ENCODE measurements at regions not wholly inside any gene's neighbourhood (a gene's known extent, or its start where the extent isn't known, plus 50 kb on each side); places are given as distances from the start of the nearest gene placed in this dataset.

- TF ChIP-seq CTCF (conservative IDR thresholded peaks at IDR 0.05; ENCODE audit: low read length) (no peak), EZH2phosphoT487 (IDR thresholded peaks at IDR 0.05; ENCODE audit: borderline replicate concordance) (no peak)
Observed at GRCh38 chr9:3760031-3760430, 234.2 kb upstream of the RFX3 start.

Measured in Loucy (cell line).